Hepatocyte (in vitro differentiated cells): ENCODE measurements at regions not wholly inside any gene's neighbourhood (a gene's known extent, or its start where the extent isn't known, plus 50 kb on each side); places are given as distances from the start of the nearest gene placed in this dataset.

ENCODE experiments used
- DNase-seq: peaks from one replicate; pipeline ENCODE4 v3.0.0-alpha.2; 2016; ENCODE audit warnings: low spot score
- H2AFZ ChIP-seq: fragments of 200-600 bp; sonication (generic); 2 replicates; pipeline ENCODE4 v1.6.0; 2016; ENCODE audit warnings: antibody characterized with exemption, mild to moderate bottlenecking
- H3K27ac ChIP-seq: fragments of 200-600 bp; sonication (generic); 2 replicates; pipeline ENCODE4 v1.5.1; 2016; ENCODE audit warnings: mild to moderate bottlenecking
- H3K27me3 ChIP-seq: fragments of 200-600 bp; sonication (generic); 2 replicates; pipeline ENCODE4 v1.6.1; 2016
- H3K36me3 ChIP-seq: fragments of 200-600 bp; sonication (generic); replicated peaks from 2 replicates; pipeline ENCODE4 v1.5.1; 2016; ENCODE audit warnings: low read depth; ENCODE audit not compliant: insufficient read depth
- H3K4me1 ChIP-seq: fragments of 200-600 bp; sonication (generic); 2 replicates; pipeline ENCODE4 v1.5.1; 2016; ENCODE audit warnings: mild to moderate bottlenecking, moderate library complexity; ENCODE audit not compliant: insufficient read depth
- H3K4me2 ChIP-seq: fragments of 200-600 bp; sonication (generic); 2 replicates; pipeline ENCODE4 v1.6.0; 2016
- H3K4me3 ChIP-seq: fragments of 200-600 bp; sonication (generic); 2 replicates; pipeline ENCODE4 v1.5.1; 2016; ENCODE audit warnings: mild to moderate bottlenecking
- H3K79me2 ChIP-seq: fragments of 200-600 bp; sonication (generic); 2 replicates; pipeline ENCODE4 v1.6.0; 2017; ENCODE audit warnings: mild to moderate bottlenecking
- H3K9me2 ChIP-seq: fragments of 200-600 bp; sonication (generic); replicated peaks from 2 replicates; pipeline ENCODE4 v1.6.0; 2017; ENCODE audit warnings: mild to moderate bottlenecking; ENCODE audit not compliant: insufficient read depth
- H3K9me3 ChIP-seq: fragments of 200-600 bp; sonication (generic); 2 replicates; pipeline ENCODE4 v1.5.1; 2016; ENCODE audit warnings: low read depth, mild to moderate bottlenecking
- H4K20me1 ChIP-seq: fragments of 200-600 bp; sonication (generic); 2 replicates; pipeline ENCODE4 v1.6.0; 2016; ENCODE audit warnings: mild to moderate bottlenecking; ENCODE audit not compliant: insufficient read depth, poor library complexity, severe bottlenecking
- CTCF ChIP-seq: fragments of 200-600 bp; sonication (generic); IDR thresholded peaks from 2 replicates; pipeline ENCODE4 v1.5.1; 2016; ENCODE audit warnings: antibody characterized with exemption, mild to moderate bottlenecking; ENCODE audit not compliant: poor library complexity
- EZH2 ChIP-seq: fragments of 200-600 bp; sonication (generic); IDR thresholded peaks from 2 replicates; pipeline ENCODE4 v1.6.1; 2016; ENCODE audit warnings: antibody characterized with exemption, mild to moderate bottlenecking, borderline replicate concordance
- EZH2phosphoT487 ChIP-seq: fragments of 200-600 bp; sonication (generic); IDR thresholded peaks from one replicate; pipeline ENCODE4 v1.6.1; 2018; ENCODE audit warnings: antibody characterized with exemption, mild to moderate bottlenecking, low read depth, moderate library complexity; ENCODE audit not compliant: unreplicated experiment, severe bottlenecking
- WGBS: methylation state at CpG from one replicate; pipeline ENCODE4 v1.1.6; 2016; ENCODE audit warnings: low lambda C conversion rate; ENCODE audit errors: missing lambda C conversion rate; 5-methylcytosine and 5-hydroxymethylcytosine counted together

GRCh38 chr1:229815076-229815475 lies 189.0 kb downstream of the URB2 start:
- H3K27ac ChIP-seq, result no peak overlapping the region
- DNase-seq, result no peak
- no peaks in the 10 kb centered on the region for H3K9me2 ChIP-seq
- H3K4me2 ChIP-seq, result no peak overlapping the region
- no peaks in the 10 kb centered on the region for H3K79me2 ChIP-seq
- no peaks in the 10 kb centered on the region for H3K9me3 ChIP-seq
- TF ChIP-seq CTCF (no peak), EZH2 (no peak), EZH2phosphoT487 (no peak)
- H2AFZ ChIP-seq, result no peak overlapping the region
- no peaks in the 10 kb centered on the region for H3K36me3 ChIP-seq
- no peaks in the 10 kb centered on the region for H4K20me1 ChIP-seq
- H3K27me3 ChIP-seq, result no peaks in the 10 kb centered on the region
- no peak overlapping the region for H3K4me3 ChIP-seq
- WGBS, result 88% methylated on average over 4 of the region's 4 CpGs
- no peaks in the 10 kb centered on the region for H3K4me1 ChIP-seq

GRCh38 chr1:229815961-229816360 lies 189.9 kb downstream of the URB2 start:
- TF ChIP-seq EZH2phosphoT487, result no peak
- no peak for TF ChIP-seq CTCF
- TF ChIP-seq EZH2, result no peak
- Histone ChIP-seq H2AFZ (no peak overlapping the region), H3K36me3 (no peaks in the 10 kb centered on the region), H3K4me1 (no peaks in the 10 kb centered on the region), H3K4me2 (no peak overlapping the region), H3K4me3 (no peak overlapping the region), H3K27ac (no peak overlapping the region), H3K9me2 (no peaks in the 10 kb centered on the region), H3K9me3 (no peaks in the 10 kb centered on the region), H3K79me2 (no peaks in the 10 kb centered on the region), H3K27me3 (no peaks in the 10 kb centered on the region), H4K20me1 (no peaks in the 10 kb centered on the region)
- WGBS, result 76% methylated on average over 2 of the region's 2 CpGs
- no peak for DNase-seq

- H3K4me3 ChIP-seq, result no peak overlapping the region
- no peaks in the 10 kb centered on the region for H3K27me3 ChIP-seq
- no peak overlapping the region for H3K27ac ChIP-seq
- 68% methylated on average over 1 of the region's 1 CpG for WGBS
- no peaks in the 10 kb centered on the region for H3K36me3 ChIP-seq
- DNase-seq, result no peak
- H3K4me1 ChIP-seq, result no peaks in the 10 kb centered on the region
- no peaks in the 10 kb centered on the region for H3K9me2 ChIP-seq
- no peaks in the 10 kb centered on the region for H3K9me3 ChIP-seq
- no peaks in the 10 kb centered on the region for H4K20me1 ChIP-seq
- no peak for TF ChIP-seq EZH2
- TF ChIP-seq CTCF, result no peak
- no peak for TF ChIP-seq EZH2phosphoT487
- H3K79me2 ChIP-seq, result no peaks in the 10 kb centered on the region
- H2AFZ ChIP-seq, result no peak overlapping the region
- no peak overlapping the region for H3K4me2 ChIP-seq
These were observed 191.9 kb downstream of the URB2 start for GRCh38 chr1:229817936-229818335.

GRCh38 chr1:229819091-229819490 lies 193.0 kb downstream of the URB2 start:
- TF ChIP-seq EZH2, result no peak
- no peak for TF ChIP-seq CTCF
- TF ChIP-seq EZH2phosphoT487, result no peak

More at GRCh38 chr1:229819091-229819490, 193.0 kb downstream of the URB2 start:
- H3K27ac ChIP-seq, result no peak overlapping the region
- no peak overlapping the region for H3K4me3 ChIP-seq
- H2AFZ ChIP-seq, result no peak overlapping the region
- H3K79me2 ChIP-seq, result no peaks in the 10 kb centered on the region
- H3K9me2 ChIP-seq, result no peaks in the 10 kb centered on the region
- no peak for DNase-seq
- H3K9me3 ChIP-seq, result no peaks in the 10 kb centered on the region
- no peaks in the 10 kb centered on the region for H4K20me1 ChIP-seq
- H3K36me3 ChIP-seq, result no peaks in the 10 kb centered on the region
- no peaks in the 10 kb centered on the region for H3K27me3 ChIP-seq
- H3K4me1 ChIP-seq, result no peaks in the 10 kb centered on the region
- no peak overlapping the region for H3K4me2 ChIP-seq
- WGBS, result 68% methylated on average over 1 of the region's 1 CpG
